ENCODE measurements at regions not wholly inside any gene's neighbourhood (a gene's known extent, or its start where the extent isn't known, plus 50 kb on each side); places are given as distances from the start of the nearest gene placed in this dataset.

DNA sequence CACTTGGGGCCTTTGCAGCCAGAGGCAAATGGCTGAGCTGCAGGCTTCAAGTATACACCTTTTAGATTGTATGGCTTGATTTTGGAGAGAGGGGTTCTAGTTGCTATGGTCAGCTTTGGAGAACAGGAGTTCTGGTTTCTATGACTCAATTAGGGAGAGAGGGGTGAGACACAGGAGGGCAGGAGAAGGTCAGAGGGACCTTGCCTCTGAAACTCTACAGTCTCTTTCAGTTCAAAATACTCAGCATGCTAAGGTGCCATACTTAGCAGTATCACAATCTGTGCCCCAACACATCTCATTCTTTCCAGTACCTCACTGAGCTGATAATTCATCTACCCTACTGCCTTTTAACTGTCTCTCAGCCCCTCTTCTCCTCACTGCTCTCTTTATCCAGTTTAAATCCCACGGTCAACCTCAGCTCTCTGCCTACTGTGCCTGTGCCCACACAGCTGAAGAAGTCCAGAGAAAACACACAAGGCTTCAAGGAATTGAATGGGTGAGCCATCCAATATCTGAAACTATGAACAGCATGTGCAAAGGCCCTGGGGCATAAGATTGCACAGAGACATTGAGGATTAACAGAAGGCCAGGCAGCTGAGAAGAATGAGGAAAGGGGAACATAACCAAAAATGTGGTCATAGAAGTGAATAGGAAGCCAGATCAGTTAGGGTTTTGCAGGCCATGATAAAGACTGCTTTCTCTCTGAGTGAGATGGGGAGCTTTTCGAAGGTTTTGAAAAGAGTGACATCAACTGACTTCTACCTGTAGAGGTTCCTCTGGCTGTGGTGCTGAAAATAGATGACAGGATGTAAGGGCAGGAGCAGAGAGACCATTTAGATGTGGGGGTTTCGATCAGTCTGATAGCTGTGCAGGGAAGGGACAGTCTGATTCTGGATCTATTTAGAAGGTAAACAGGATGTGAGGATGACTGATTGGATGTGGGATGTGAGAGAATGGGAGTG lies 54.5 kb upstream of the C3orf80 start:
- DNase-seq, result no peak

DNA sequence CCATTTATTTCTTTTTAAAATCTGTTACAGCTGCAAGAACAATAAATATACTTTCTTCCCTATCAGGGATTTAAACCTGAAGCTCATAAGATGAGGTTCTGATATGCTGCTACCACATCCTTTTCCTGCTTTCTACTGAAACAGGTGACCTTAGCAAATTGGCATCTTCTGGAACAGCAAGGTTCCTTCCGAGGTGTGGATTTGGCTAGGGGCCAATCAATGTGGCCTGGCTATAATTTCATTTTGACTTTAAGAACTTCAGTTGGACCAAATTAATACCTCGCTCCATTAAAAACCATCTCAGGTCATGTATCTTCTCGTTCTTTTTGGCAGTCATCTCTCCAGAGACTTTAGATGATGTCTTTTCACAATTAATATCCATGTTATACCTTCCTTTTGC lies 53.4 kb upstream of the C3orf80 start:
- no peak for DNase-seq

DNA sequence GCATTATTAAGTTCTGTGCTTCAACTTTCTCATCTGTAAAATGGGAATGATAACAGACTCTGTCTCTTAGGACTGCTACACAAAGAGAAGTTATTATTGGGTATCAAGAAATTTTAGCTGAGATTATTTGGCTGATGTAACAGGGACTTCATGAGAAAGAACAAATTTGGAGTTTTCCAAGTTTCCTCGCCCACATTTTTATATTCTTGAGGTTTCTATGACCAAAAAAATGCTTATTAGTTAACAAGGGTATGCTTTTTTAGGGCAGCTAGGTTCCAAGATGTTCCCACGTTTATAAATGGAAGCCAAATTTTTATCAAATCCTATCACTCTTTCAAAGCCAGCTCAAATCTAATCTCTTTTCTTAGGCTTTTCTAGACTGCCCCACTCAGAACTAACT lies 50.6 kb upstream of the C3orf80 start:
- no peak for DNase-seq
